ENCODE measurements at regions not wholly inside any gene's neighbourhood (a gene's known extent, or its start where the extent isn't known, plus 50 kb on each side); places are given as distances from the start of the nearest gene placed in this dataset.
"Not testable (repeated sequence)": the region's sequence is repeated elsewhere in the genome, so short reads cannot be mapped to it uniquely, and the experiment has no call there.

DNA sequence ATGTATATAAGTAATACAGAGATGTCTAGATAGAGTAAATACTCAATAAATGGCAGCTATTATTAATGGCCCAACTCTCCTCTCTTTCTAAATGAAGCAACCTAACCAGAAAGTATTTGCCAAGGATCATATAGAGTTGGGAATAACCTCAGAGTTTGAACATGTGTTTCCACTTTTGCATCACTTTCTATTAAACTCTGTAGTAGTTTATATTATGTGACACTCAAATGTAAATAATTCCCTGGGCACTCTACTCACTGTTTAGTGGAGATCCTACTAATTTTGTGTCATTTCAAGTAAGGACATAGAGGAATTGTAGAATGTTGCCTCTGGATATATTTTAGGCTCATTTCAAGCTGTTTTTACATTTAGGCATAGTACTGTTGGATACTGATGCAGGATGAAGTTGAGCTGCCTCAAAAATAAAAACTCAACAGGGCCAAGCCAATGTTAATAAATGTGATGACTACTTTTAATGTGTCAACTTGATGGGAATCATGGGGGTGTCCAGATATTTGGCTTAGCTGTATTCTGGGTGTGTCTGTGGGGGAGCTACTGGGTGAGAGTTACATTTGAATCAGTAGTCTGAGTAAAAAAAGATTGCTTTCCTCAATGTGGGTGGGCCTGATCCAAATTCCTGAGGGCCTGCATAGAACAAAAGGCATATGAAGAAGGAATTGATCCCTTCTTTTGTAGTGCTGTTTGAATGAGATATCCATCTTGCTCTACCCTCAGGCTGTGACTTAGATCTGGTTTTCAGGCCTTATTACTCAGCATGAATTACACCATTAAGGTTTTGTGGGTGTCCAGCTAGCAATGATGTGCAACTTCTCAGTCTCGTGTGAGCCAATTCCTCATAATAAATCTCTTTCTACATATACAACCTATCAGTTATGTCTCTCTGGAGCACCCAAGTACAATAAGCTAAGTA is 1368.2 kb downstream of the STIM2 start:
- ATAC-seq (ENCODE audit: poor library complexity) = no peak
- no peak for DNase-seq
- intact Hi-C loops (cut with DNase I) = no loop called here

- no peak for DNase-seq
- intact Hi-C loops (cut with DNase I) = no loop called here
- no peak for ATAC-seq (ENCODE audit: poor library complexity)
These were observed 1371.7 kb downstream of the STIM2 start for GRCh38 chr4:28232376-28232775.

GRCh38 chr4:28232951-28233350 is 1372.3 kb downstream of the STIM2 start:
- intact Hi-C loops (cut with DNase I) = no loop called here
- no peak for DNase-seq
- no peak for ATAC-seq (ENCODE audit: poor library complexity)

- intact Hi-C loops (cut with DNase I) = no loop called here
- ATAC-seq (ENCODE audit: poor library complexity) (no peak), DNase-seq (no peak)
These were observed 1373.1 kb downstream of the STIM2 start for GRCh38 chr4:28233724-28234123.

GRCh38 chr4:28238876-28239275 is 1378.2 kb downstream of the STIM2 start:
- ATAC-seq (ENCODE audit: poor library complexity) = no peak
- intact Hi-C loops (cut with DNase I) = no loop called here

GRCh38 chr4:28241021-28241420 is 1380.4 kb downstream of the STIM2 start:
- DNase-seq (no peak), ATAC-seq (ENCODE audit: poor library complexity) (no peak)
- intact Hi-C loops (cut with DNase I) = no loop called here

More at GRCh38 chr4:28238876-28239275, 1378.2 kb downstream of the STIM2 start:
- no peak for DNase-seq

- ATAC-seq (ENCODE audit: poor library complexity) (no peak), DNase-seq (no peak)
- intact Hi-C loops (cut with DNase I) = no loop called here
These were observed 1387.2 kb downstream of the STIM2 start for GRCh38 chr4:28247805-28248204.

DNA sequence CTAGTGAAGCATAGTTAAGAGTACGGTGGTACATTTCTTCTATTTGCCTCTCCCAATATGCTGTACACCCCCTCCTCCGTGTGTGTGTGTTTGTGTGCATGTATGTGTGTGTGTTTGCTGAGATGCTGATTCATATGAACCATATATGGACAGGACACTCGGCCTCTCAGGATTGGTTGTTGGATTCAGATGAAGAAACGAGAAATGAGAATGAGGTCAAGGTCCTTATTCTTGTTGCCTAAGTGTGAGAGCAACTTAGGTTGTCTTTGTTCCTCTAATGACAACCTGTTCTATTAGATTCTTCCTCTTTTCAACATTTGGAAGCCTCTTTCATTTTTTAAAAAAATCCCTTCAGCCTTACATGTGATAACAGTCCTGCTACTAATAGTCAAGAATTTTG is 1387.6 kb downstream of the STIM2 start:
- ATAC-seq (ENCODE audit: poor library complexity) (no peak), DNase-seq (no peak)
- intact Hi-C loops (cut with DNase I) = no loop called here

GRCh38 chr4:28250646-28251045 is 1390.0 kb downstream of the STIM2 start:
- intact Hi-C loops (cut with DNase I) = no loop called here
- ATAC-seq (ENCODE audit: poor library complexity) (no peak), DNase-seq (no peak)

DNA sequence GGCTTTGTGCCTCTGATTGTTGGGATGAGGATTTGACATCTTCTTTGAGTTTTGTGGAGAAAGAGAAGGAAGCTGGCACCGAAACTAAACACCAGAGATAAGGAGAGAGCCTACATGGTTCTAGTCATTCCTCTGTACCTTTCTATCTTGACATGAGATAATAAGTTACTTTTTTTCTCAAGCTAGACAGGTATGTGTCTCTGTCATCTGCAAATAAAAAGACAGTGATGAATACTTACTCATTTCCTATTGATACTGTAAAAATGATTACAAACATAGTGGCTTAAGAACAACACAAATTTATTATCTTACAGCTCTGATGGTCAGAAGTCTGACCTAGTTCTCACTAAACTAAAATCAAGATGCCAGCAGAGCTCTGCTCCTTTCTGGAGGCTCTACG is 1391.2 kb downstream of the STIM2 start:
- DNase-seq (no peak), ATAC-seq (ENCODE audit: poor library complexity) (no peak)
- intact Hi-C loops (cut with DNase I) = no loop called here

DNA sequence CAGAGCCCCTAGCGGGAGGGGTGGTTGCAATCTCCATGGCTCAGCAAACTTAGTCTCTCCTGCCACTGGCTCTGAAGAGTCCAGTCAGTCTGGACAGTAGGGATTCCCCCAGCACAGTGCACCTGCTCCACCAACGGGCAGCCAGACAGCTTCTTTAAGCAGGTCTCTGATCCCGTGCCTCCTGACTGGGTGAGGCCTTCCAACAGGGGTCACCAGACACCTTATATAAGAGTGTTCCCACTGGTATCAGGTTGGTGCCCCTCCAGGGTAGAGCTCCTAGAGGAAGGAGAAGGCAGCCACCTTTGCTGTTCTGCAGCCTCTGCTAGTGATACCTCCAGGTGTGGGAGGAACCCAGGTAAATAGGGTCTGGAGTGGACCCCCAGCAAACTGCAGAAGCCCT is 1393.4 kb downstream of the STIM2 start:
- intact Hi-C loops (cut with DNase I) = no loop called here
- no peak for DNase-seq
- no peak for ATAC-seq (ENCODE audit: poor library complexity)

DNA sequence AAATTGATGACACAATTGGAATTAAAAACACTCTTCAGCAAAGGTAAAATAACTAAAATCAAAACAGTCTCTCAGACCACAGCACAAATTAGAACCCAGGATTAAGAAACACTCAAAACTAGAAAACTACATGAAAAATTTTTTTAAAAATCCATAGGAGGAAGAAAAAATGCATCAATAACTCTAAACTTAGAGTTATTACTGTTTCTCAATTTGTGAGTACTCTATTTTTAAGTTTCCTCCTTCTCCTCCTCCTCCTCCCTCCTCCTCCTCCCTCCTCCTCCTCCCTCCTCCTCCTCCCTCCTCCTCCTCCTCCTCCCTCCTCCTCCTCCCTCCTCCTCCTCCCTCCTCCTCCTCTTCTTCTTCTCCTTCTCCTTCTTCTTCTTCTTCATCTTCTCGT is 1395.7 kb downstream of the STIM2 start:
- DNase-seq (no peak), ATAC-seq (ENCODE audit: poor library complexity) (no peak)
- intact Hi-C loops (cut with DNase I) = no loop called here

- no peak for DNase-seq
- no peak for ATAC-seq (ENCODE audit: poor library complexity)
- intact Hi-C loops (cut with DNase I) = no loop called here
These were observed 1399.3 kb downstream of the STIM2 start for GRCh38 chr4:28259951-28260350.

DNA sequence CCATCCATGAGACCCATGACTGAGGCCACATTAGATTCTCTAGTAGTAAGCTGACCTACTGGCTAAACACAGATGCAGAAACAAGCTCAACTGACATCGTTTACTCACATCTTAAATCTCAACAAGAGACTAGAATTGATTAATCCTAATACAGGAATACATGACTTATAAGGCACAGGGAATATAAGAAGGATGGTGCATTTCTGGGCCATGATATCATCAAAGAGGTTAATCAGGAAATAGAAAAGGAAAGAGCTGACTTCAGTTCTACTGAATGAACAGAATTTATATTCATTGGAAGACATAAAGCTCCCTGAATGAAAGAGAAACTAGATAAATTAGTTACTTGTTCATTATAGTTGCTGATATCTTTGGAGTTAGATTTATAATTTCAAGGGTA is 1406.5 kb downstream of the STIM2 start:
- intact Hi-C loops (cut with DNase I) = no loop called here
- no peak for ATAC-seq (ENCODE audit: poor library complexity)
- no peak for DNase-seq

DNA sequence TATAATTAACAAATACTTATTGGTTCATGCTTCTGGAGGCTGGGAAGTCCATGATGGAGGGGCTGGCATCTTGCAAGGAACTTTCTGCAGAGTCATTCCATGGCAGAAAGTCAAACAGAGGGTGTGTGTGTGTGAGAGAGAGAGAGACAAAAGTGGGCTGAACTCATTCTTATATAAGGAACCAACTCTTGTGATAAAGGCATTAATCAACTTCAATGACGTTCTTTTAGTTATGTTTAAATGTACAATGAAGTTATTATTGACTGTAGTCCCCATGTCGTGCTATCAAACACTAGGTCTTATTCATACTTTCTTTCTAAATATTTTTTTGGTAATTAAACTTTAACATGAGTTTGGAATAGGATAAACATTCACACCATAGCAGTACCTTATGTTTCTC is 1408.8 kb downstream of the STIM2 start:
- no peak for ATAC-seq (ENCODE audit: poor library complexity)
- intact Hi-C loops (cut with DNase I) = no loop called here

DNA sequence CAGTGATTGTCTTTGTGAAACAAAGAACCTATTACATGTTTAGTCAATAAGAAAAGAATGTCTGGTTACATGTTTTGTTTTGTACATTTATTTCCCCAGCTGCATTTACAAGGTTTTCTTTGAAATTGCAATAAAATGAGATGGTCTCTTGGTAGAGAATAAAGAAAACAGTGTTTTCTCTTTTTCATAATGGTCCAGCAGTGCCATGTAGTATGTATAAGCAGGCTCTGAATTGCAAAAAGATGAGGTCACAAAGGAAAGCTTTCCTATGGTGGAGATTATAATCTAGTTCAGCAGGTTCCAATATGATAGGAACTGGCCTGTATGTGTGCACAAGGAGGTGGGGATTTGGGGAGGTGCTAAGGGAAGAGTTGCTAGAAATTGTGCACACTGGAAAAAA is 1417.3 kb downstream of the STIM2 start:
- ATAC-seq (ENCODE audit: poor library complexity) = no peak
- intact Hi-C loops (cut with DNase I) = no loop called here

More for the DNA sequence above, 1408.8 kb downstream of the STIM2 start:
- DNase-seq = no peak

GRCh38 chr4:28278676-28279075 is 1418.0 kb downstream of the STIM2 start:
- no peak for DNase-seq
- ATAC-seq (ENCODE audit: poor library complexity) = no peak
- intact Hi-C loops (cut with DNase I) = no loop called here

More for the DNA sequence above, 1417.3 kb downstream of the STIM2 start:
- no peak for DNase-seq

GRCh38 chr4:28279249-28279648 is 1418.6 kb downstream of the STIM2 start:
- DNase-seq (no peak), ATAC-seq (ENCODE audit: poor library complexity) (no peak)
- intact Hi-C loops (cut with DNase I) = no loop called here

DNA sequence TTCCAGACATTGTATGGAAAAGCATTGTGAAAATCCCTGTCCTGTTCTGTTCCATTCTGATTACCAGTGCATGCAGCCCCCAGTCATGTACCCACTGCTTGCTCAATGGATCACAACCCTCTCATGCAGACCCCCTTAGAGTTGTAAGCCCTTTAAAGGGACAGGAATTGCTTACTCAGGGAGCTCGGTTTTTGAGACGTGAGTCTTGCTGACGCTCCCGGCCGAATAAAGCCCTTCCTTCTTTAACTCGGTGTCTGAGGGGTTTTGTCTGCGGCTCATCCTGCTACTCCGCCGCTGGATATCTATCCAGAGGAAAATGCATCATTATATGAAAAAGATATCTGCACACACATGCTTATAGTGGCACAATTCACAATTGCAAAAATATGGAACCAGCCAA is 1425.6 kb downstream of the STIM2 start:
- intact Hi-C loops (cut with DNase I); DNase-seq; ATAC-seq (ENCODE audit: poor library complexity): not testable (repeated sequence)

GRCh38 chr4:28287831-28288233 is 1427.2 kb downstream of the STIM2 start:
- intact Hi-C loops (cut with DNase I) = no loop called here
- ATAC-seq (ENCODE audit: poor library complexity) (no peak), DNase-seq (no peak)

DNA sequence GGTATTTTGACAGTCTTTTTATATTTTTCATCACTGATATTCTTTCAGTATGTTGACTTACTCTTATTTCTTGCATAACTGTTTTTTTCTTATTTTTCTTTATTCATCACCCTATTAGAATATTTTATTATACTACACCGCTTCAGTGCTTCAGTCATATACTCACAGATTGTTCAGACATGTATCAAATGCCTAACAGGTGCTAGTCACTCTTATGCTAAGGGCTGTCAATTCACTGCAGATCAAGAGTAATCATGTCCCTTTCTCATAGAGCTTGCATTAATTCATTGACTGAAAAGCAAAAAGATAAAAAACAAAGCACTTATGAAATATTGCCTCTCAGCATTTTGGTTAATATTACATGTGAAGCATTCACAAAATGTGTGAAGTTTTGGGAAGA is 1435.6 kb downstream of the STIM2 start:
- intact Hi-C loops (cut with DNase I) = no loop called here

More for the DNA sequence above, 1435.6 kb downstream of the STIM2 start:
- DNase-seq (no peak), ATAC-seq (ENCODE audit: poor library complexity) (no peak)

Data from Right ventricle myocardium superior (tissue), 1 donor.